DND-41 (cell line): ENCODE measurements at regions not wholly inside any gene's neighbourhood (a gene's known extent, or its start where the extent isn't known, plus 50 kb on each side); places are given as distances from the start of the nearest gene placed in this dataset.

Experiments
- CTCF ChIP-seq: IDR thresholded peaks from 2 replicates; pipeline ENCODE4 v1.5.1; 2012; ENCODE audit warnings: borderline replicate concordance, low read length, moderate library complexity, mild to moderate bottlenecking; ENCODE audit not compliant: poor library complexity, severe bottlenecking; ENCODE audit errors: extremely low read depth
- EZH2 ChIP-seq: IDR thresholded peaks from 3 replicates; pipeline ENCODE4 v1.6.1; 2012; ENCODE audit warnings: borderline replicate concordance, low read depth, mild to moderate bottlenecking, moderate library complexity, low read length, inconsistent platforms; ENCODE audit not compliant: severe bottlenecking

GRCh38 chr20:33908868-33909267 is 84.8 kb upstream of the RALY start:
- TF ChIP-seq CTCF = no peak
- TF ChIP-seq EZH2 = no peak
